ENCODE measurements at regions not wholly inside any gene's neighbourhood (a gene's known extent, or its start where the extent isn't known, plus 50 kb on each side); places are given as distances from the start of the nearest gene placed in this dataset.
"Not testable (repeated sequence)": the region's sequence is repeated elsewhere in the genome, so short reads cannot be mapped to it uniquely, and the experiment has no call there.

DNA sequence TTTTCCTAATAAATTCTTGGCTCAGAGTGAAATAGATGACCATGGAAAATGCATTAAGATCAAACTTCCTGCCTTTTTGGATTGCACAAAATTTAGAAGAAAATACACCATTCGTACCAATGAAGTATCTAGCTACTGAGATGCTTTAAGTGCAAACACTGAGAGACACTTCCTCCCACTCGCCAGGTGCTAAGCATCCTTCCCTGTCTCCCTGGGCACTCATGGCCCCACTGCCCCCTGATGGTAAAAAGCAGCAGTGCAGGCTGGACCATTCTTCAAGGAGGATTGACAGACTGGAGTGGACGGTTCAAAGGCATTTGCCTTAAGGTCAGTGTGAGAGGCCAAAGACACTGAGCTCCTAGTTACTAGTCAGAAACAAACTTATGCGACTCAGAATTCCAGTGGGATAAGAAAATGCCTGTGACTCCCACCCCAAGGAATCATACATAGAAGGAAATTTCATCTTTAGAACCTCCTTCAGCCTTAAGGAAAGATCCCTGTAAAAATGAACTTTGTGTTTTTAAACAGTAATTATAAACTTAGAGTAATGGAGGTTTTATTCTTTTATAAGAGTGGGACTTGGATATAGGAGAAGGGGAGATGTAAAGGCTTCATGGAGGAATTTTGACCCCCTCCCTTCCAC lies 86.0 kb upstream of the SLC30A5 start:
- peak; percentile 59 for DNase-seq

DNA sequence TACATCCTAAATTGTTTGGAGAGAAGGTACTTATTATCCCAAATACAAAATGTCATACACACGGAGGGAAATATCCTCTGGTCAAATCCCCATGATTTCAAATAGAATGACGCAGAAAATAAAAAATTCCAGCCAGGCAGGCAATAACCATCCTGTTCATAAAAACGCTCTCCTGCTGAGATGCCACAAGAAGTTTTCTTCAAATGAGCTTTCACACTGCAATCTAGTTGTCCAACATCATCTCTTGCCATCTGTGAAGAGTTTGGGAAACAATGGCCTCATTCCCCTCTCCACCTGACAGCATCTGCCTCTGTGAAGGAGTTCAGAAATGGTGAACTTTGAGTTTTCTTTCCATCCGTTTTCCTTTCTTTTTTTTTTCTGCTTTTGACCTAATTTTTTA lies 83.3 kb upstream of the SLC30A5 start:
- DNase-seq = no peak

DNA sequence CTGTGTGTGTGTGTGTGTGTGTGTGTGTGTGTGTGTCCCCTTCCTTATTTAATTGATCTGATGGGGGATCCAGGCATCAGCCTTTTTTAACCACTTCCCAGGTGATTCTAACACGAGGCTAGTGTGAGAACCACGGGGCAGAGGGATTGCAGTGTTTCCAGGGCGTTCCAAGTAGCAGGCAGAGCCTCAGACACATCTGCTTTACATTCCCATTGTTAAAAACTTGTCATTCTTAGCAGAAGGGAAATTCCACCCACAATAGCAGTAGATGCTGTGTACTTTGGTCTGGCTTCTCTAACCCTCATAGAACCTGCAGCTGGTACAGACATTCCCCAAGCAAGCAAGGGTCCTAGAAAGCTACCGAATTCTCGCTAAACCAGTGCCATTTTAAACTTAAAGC lies 81.9 kb upstream of the SLC30A5 start:
- DNase-seq = no peak

DNA sequence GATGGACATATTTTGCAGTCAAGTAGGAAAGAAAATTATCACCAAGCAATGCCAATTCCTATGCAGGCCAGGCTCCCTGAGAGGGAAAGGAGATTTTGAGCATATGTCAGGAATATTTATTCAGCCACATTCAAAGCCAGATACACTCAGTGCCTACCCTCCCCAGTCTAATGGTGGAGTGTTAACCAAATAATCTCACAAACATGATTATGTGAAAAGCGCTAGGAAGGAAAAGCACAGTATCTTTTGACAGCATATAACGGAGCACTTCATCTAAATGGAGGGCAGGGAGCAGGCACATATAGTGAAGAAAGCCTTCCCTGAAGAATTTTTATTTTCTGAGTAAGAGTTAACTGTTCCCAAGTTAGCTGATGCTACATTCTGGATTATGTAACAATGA lies 80.3 kb upstream of the SLC30A5 start:
- DNase-seq = no peak

DNA sequence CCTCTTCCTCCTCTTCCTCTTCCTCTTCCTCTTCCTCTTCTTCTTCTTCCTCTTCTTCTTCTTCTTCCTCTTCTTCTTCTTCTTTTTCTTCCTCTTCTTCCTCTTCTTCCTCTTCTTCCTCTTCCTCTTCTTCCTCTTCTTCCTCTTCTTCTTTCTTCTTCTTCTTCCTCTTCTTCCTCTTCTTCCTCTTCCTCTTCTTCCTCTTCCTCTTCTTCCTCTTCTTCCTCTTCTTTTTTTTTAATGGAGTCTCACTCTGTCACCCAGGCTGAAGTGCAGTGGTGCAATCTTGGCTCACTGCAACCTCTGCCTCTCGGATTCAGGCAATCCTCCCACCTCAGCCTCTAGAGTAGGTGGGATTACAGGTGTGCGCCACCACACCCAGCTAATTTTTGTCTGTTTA lies 79.8 kb upstream of the SLC30A5 start:
- not testable (repeated sequence) for DNase-seq

DNA sequence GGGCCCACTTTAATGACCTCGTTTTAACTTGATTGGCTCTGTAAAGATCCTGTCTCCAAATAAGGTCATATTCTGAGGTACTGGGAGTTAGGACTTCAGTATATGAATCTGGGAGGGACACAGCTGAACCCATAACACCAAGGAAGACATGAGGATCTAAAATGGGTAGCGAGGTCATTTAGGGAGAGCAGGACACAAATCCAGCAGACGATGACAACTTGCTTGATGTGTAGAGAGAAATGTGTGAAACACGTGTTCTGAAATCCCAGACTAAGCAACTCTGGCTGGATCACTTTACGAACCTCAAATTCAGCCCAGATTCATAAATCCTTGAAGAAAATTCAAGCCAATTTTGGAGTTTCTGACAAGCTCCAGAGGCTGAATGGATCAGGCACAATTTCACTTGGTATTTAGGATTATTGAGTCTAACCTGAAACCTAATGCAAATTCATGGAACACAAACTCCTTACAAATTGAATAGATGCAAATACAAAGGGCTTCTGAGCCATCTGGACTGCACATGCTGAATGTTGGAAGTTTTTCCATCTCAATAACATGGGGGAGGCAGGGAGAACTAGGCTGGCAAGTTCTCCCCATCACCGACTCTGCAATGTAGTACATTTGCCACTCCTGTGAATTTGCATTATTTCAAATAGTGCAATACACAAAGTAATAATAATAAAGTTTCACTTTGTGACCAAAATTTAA lies 74.0 kb upstream of the SLC30A5 start:
- no peak for DNase-seq

DNA sequence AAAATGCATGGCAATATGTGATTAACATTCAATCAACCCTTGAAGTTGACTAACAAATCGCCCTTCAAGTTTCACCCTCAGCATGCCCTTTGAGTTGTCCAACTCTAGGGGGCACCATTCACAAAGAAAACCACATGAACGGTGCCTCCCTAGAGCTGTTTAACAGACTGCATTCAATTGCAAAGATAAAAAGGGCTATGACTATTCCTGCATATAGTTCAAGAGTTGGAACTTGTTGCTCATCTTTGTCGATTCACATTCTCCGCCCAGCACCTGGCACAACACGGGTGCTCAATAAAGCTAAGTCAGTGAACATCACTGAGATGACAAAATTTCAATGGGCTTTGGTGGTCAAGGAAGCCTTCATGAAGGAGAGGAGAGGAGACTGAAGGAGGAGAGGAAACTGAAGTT lies 69.6 kb upstream of the SLC30A5 start:
- peak; percentile 36 for DNase-seq

DNA sequence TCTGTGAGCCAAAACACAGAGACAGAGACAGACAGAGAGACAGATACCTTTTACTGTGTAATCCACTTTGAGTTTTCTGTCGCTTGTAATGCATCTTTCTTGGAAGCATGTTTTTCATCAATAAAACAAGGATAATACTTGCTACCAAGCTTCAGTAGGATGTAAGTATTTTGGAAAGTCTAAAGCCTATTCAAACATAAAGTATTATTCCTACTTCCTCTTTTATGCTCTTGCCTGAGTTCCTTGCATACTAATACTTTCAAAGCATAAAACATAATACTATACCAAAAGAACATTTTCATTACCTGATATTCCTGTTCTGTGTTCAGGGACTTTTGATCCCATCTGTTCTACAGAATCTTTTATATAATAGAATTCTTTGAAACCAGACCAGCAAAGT lies 64.5 kb upstream of the SLC30A5 start:
- no peak for DNase-seq

DNA sequence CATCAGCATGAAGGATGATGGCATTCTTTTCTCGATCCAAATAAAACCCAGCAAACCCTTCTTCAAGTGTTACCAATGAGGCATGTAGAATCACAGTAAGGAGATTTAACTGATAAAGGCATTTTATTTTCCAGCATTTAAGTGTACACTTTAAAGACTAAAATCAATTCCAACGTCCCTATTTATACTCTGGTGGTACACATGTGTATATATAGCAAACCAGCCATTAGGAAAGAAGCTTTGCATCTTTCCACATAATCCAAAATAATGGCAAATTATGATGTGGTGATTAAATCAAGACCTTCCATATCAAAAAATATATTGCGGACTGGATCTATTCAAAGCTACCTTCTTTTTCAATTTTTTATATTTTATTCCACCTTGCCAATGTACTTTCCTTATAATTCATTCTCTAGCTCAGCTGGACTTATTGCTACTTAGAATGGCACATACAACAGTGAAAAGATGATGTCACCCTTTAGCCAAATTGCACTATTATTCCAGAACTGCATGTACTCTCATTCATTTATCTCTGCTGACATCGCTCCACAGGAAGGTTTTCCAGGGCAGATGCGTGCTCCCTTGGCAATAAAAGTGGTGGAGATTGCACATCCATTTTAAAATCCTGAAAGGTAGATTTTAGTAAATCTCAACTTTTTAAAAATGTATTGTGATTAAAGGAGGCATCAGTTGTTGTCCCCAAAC lies 63.3 kb upstream of the SLC30A5 start:
- no peak for DNase-seq

DNA sequence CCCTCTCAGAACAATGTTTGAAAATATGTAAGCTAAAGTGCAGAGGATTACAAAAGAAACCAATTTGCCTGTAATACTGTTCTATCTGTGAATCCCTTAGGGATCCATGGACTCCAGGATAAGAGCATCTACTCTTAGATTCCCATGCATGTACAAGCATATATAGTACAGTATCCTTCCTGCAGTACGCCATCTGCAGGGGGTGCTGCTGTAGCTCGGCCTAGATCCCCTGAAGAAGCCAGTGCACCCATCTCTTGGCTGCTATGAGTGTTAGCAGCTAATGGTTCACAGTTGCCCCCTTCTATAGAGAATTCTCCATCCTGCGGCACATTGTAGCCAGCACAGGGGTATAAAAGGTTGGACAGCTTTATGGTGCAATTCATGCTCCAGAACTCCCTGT lies 61.8 kb upstream of the SLC30A5 start:
- DNase-seq = no peak

DNA sequence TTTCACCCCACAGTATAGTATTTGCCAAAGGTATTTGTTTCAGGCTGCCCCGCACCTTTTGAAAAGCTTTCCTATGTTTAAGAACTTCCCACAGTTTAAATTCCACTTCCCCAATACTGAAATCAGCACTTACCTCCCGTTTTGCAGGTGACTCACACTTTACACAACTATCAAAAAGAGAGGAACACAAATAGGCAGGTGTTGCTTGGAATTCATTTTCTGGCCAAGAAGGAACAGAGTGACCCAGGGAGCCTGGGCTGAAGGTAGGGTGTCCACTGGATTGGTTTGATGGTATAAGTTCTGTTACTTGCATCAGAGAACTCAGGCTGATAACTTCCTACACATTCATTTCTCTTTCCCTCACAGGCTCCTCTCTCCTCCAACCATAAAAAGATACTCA lies 60.1 kb upstream of the SLC30A5 start:
- no peak for DNase-seq

DNA sequence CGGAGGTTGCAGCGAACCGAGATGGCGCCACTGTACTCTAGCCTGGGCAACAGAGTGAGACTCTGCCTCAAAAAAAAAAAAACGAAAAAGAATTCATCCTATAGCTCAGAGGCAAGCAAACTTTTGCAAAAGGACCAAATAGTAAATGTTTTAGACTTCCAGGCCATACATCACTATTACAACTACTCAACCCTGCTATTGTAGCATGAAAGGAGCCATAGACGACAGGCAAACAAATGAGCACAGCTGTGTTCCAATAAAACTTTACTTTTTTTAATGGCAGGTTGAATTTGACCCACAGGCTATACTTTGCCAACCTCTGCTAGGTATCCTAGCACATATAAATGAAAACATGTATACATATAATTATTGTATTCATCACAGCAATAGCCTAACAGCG lies 58.9 kb upstream of the SLC30A5 start:
- no peak for DNase-seq

DNA sequence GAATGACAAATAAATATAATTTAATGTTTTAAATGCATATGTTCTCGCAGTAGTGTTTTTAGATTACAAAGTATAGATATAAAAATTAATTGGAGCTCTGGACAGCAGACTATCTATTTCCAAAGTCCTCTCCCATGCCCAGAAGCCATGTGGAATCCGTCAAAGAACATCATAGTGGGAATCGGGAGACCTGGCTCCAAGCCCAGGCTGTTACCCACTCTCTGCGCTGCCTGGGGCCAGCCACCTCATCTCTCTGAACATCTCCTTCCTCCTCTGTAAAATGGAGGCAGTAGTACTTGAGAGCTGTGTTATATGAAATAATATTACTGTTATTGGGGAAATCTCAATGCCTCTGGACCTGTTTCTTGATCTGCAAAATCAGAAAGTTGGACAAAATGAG lies 58.1 kb upstream of the SLC30A5 start:
- no peak for DNase-seq

DNA sequence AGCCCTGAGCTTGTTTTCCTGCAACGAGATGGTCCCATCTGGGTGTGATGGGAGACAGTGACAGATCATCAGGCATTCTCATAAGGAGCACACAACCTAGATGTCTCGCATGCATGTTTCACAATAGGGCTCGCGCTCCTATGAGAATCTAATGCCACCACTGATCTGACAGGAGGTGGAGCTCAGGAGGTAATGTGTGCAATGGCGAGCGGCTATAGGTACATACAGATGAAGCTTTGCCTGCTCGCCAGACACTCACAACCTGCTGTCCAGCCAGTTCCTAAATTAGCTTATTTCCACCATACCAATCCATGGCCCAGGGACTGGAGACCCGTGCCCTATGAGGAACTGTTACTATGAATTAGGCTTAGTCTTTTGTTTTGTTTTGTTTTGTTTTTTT lies 55.3 kb upstream of the SLC30A5 start:
- no peak for DNase-seq

DNA sequence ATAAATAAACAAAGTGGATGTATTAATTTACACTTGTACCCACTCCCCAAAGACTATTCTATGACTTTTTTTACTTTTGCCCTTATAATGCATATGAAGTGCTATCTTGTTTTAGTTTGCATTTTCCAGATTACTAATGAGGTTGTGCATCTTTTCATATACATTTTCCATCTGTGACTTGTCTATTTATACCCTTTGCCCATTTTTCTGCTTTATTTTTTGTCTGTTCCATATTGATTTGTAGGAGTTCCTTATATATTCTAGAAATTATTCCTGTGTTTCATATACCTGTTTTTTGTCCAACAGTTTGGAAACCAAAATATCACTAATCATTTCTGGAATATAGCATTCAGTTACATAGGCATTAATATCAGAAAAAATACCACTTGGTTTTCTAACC lies 54.0 kb upstream of the SLC30A5 start:
- DNase-seq = no peak

DNA sequence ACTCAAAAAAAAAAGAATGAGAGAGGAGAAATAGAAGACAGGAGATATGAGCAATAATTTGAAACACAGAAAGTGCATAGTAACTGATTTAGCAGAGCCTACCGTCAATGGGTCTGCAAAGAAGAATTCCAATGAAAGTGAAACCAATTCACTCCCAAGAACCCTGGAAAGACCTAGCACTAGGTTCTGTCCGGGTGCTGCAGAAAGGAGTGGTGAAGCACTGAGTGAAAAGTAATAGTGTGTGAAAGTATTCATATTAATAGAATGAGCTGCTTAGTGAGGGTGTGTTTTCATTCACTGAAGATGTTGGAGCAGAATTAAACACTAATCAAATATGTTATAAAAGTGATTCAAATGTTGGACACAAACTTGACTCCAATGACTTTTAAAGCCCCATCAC lies 51.3 kb upstream of the SLC30A5 start:
- no peak for DNase-seq

DNA sequence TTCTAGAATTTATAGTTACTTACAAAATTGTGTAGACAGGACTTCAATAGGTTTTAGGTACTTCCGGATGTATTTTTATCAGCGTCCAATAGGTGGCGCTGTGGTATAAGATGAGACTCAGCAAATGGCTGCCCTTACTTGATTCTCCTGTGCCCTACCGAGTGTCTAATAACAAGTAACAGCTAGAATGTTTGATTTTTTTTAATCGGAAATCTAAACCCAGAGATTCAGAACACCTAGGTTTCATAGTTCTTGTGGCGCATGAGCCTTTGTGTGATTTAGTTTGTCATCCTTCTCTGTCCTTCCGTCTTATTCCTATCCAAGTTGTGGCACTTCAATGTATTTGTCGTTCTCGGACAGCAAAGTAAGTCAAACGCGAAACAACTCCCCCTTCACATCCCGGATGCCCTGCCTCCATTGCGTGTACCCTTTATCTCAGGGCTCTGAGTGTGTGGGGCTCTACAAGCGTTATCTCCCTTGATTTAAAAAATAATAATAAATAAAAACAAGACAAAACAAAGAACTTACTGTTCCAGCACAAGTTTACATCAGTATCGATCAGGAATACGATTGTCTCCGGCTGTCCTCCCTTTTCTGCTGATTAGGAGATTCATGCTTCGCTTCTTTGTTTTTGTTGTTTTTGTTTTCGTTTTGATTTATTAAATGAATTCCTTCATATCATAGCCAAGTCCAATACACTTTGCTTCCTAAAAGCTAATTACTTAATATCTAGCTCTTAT lies 50.7 kb upstream of the SLC30A5 start:
- peak; percentile 73 for DNase-seq

DNA sequence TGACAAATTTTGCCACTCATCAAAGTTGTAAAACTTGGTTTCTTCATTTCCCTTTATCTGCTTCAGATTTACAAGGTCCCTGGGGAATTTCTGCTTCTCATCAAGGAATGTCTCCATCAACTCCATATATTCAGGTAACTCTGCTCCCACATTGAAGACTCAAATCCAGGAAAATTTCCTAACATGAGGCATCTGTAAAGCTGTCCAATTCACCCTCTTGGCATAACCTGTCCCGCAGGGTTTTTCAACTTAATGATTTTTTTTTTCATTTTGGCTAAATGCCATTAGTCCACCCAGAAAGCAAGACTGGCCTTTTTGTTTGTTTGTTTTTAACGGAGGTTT lies 50.2 kb upstream of the SLC30A5 start:
- DNase-seq = peak; percentile 29

All from NCI-H2029 (cell line).